ENCODE measurements at regions not wholly inside any gene's neighbourhood (a gene's known extent, or its start where the extent isn't known, plus 50 kb on each side); places are given as distances from the start of the nearest gene placed in this dataset.

GRCh38 chr21:35164380-35164779, 115.3 kb upstream of the RUNX1 start:
- TF ChIP-seq CTCF (IDR thresholded peaks at IDR 0.05) (no peak), POLR2A (IDR thresholded peaks at IDR 0.05) (no peak)

All from adrenal gland (tissue), 5 donors.